GM18858 (cell line): ENCODE measurements at regions not wholly inside any gene's neighbourhood (a gene's known extent, or its start where the extent isn't known, plus 50 kb on each side); places are given as distances from the start of the nearest gene placed in this dataset.
"Not testable (repeated sequence)": the region's sequence is repeated elsewhere in the genome, so short reads cannot be mapped to it uniquely, and the experiment has no call there.

Source experiments
- ATAC-seq: cut with Tn5 transposase; IDR thresholded peaks from one replicate; pipeline ENCODE4 v1.9.1; 2021; ENCODE audit not compliant: unreplicated experiment

- ATAC-seq, result no peak
Observed at GRCh38 chr12:105862163-105862821, 276.5 kb downstream of the NUAK1 start.

GRCh38 chr12:105864316-105864715 is 274.4 kb downstream of the NUAK1 start:
- no peak for ATAC-seq

GRCh38 chr12:105864901-105865300 is 273.9 kb downstream of the NUAK1 start:
- no peak for ATAC-seq

GRCh38 chr12:105865886-105866285 is 272.9 kb downstream of the NUAK1 start:
- no peak for ATAC-seq

- ATAC-seq, result no peak
Observed at GRCh38 chr12:105874121-105874520, 264.6 kb downstream of the NUAK1 start.

GRCh38 chr12:105876396-105876927 is 262.3 kb downstream of the NUAK1 start:
- no peak for ATAC-seq

- ATAC-seq, result no peak
Observed at GRCh38 chr12:105878964-105879363, 259.8 kb downstream of the NUAK1 start.

- no peak for ATAC-seq
Observed at GRCh38 chr12:105880824-105881388, 257.8 kb downstream of the NUAK1 start.

- no peak for ATAC-seq
Observed at GRCh38 chr12:105882404-105882803, 256.4 kb downstream of the NUAK1 start.

GRCh38 chr12:105887131-105887530 is 251.6 kb downstream of the NUAK1 start:
- no peak for ATAC-seq

GRCh38 chr12:105888696-105889095 is 250.1 kb downstream of the NUAK1 start:
- ATAC-seq, result no peak

- no peak for ATAC-seq
Observed at GRCh38 chr12:105892362-105892910, 246.3 kb downstream of the NUAK1 start.

GRCh38 chr12:105895197-105895832 is 243.4 kb downstream of the NUAK1 start:
- ATAC-seq, result not testable (repeated sequence)

GRCh38 chr12:105897311-105897725 is 241.4 kb downstream of the NUAK1 start:
- no peak for ATAC-seq

- ATAC-seq, result not testable (repeated sequence)
Observed at GRCh38 chr12:105898271-105898670, 240.5 kb downstream of the NUAK1 start.

GRCh38 chr12:105899589-105899988 is 239.2 kb downstream of the NUAK1 start:
- ATAC-seq, result no peak

- no peak for ATAC-seq
Observed at GRCh38 chr12:105906561-105906960, 232.2 kb downstream of the NUAK1 start.

GRCh38 chr12:105907982-105908381 is 230.8 kb downstream of the NUAK1 start:
- no peak for ATAC-seq

- ATAC-seq, result no peak
Observed at GRCh38 chr12:105910030-105910429, 228.7 kb downstream of the NUAK1 start.

- ATAC-seq, result no peak
Observed at GRCh38 chr12:105911966-105912365, 226.8 kb downstream of the NUAK1 start.

- ATAC-seq, result no peak
Observed at GRCh38 chr12:105912882-105913678, 225.7 kb downstream of the NUAK1 start.
